ENCODE measurements at regions not wholly inside any gene's neighbourhood (a gene's known extent, or its start where the extent isn't known, plus 50 kb on each side); places are given as distances from the start of the nearest gene placed in this dataset.

DNA sequence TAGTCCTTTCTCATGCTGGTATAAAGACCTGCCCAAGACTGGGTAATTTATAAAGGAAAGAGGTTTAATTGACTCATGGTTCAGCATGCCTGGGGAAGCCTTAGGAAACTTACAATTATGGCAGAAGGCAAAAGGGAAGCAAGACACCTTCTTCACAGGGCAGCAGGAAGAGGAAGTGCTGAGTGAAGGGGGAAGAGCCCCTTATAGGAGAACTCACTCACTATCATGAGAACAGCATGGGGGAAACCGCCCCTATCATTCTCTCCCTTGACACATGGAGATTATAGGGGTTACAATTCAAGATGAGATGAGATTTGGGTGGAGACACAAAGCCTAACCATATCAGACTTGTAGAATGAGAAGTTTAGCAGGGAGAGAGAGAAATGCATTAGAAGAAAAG is 373.3 kb upstream of the DIAPH2 start:
- DNase-seq (ENCODE audit: low read depth): no peak

GRCh38 chrX:96314985-96315384 is 369.7 kb upstream of the DIAPH2 start:
- no peak for DNase-seq (ENCODE audit: low read depth)

DNA sequence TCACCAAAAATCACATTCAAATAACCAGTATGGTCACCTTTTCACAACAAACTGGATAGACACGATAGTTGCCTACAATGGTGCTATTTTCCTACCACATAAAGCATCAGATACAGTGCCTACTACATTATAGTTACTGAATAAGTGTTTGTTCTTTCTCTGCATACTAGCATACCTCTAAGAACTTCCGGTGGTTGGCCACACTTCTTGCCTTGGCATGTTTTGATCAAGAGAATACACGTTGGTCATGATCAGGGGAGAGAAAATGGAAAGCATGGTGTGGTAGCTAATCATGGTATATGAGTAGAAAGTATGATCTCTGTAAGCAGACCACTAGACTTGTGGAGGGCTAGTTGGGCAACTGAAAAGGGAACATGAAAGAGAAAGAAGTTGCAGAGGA is 322.8 kb upstream of the DIAPH2 start:
- no peak for DNase-seq (ENCODE audit: low read depth)

DNA sequence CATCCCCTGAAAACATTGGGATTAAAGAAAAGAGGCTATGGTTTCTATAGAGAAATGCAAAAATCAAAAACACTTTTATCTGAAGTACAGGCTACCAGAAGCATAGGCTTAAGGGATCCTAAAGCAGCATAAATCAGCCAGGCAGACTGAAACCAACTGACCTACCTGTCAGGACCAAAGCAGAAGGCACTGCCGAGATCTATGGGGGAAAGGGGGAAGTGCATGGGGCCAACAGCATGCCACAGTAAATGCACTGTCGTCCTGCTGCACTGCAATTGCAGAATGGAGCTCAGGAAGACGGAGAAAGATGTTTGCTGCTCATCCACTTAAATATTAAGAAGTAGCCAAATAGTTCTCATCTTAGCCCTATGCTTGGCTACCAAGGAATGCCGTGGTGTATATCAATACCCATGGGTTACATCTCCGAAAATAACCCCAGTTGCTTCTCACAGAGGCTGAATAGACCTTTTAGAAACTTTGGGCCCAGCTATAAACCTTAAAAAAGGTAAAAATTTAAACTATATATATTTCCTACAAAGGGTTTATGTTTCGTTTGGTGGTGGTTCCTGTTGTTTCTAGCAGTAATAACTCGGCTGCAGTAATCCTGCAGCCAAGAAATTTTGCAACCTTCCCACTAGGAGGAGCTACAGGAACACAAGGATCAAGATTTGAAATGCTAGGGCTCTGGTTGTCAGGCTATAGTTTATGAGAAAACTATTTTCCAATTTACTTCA is 312.2 kb upstream of the DIAPH2 start:
- peak; percentile 18 for DNase-seq (ENCODE audit: low read depth)

- DNase-seq (ENCODE audit: low read depth): no peak
These were observed 311.6 kb upstream of the DIAPH2 start for GRCh38 chrX:96373047-96373355.

- no peak for DNase-seq (ENCODE audit: low read depth)
These were observed 308.4 kb upstream of the DIAPH2 start for GRCh38 chrX:96376266-96376665.

DNA sequence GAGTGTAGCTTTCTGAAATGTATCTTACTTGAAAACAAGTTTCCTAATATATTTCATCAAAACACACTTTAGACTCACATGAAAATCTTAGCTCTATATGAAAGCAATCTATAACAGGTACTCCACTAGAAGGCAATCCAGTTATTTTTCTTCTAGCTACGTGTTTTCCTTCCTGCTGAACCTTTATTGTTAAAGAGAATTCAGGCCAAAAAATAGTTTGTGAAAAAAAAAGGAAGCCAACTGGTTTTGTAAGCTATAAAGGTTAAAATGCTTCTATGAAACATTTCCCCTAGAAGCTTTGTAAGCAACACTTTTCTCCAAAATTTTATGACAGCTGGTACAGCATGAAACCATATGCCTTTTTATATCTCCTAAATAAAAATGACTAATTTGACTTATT is 304.7 kb upstream of the DIAPH2 start:
- DNase-seq (ENCODE audit: low read depth): peak; percentile 10

GRCh38 chrX:96382018-96382417 is 302.6 kb upstream of the DIAPH2 start:
- DNase-seq (ENCODE audit: low read depth): no peak

DNA sequence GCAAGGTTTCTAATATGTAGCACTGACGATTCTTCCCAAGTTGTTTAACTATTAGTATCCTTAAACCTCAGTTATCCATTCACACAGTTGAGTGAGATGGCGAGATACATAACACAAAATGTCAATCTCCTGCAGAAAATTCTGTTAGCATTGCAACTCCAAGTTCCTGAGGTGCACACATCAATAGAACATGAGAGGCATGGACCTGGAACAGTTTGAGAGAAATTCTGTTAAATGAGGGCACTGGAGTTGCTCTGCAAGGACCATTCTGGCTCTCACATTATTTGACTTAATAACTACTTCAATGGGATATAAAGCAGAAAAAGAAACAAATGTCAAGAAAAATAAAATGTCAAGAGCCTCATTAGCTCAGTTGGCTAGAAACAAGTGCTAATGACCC is 301.2 kb upstream of the DIAPH2 start:
- no peak for DNase-seq (ENCODE audit: low read depth)

- DNase-seq (ENCODE audit: low read depth): no peak
These were observed 298.3 kb upstream of the DIAPH2 start for GRCh38 chrX:96386325-96386724.

GRCh38 chrX:96386981-96387380 is 297.7 kb upstream of the DIAPH2 start:
- no peak for DNase-seq (ENCODE audit: low read depth)

- no peak for DNase-seq (ENCODE audit: low read depth)
These were observed 296.8 kb upstream of the DIAPH2 start for GRCh38 chrX:96387801-96388200.

DNA sequence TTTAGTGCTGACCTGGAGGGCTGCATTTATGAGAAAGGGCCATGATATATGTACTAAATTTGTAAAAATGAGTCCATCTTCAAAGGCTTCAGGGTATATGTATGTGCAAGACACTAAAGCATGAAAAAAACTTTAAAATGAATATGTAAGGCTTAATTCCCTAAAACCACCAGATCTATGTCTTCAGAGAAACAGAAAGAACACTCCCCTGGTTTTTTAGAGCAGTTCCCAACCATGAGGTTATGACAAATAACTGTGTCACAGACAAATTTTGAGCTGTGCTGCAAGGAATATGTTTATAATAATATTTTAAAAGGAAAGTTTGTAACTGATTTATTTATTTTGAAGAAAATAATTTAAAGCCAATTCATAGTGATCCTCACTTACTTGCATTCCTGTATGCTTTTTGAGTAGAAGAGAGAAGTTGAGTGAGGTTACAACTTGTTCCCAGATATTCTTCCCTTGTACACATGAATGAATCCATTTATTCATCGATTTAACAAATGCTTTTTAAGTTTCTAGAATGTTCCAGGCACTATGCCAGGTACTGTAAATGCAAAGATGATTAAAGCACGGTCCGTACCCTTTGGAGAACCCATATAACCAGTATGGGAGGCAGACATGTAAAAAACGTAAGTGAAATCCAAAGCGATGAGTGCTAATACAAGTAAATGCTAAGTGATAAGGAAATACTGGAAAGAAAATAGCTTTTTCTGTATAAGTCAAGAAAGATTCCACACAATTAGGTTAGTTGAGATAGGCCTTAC is 295.2 kb upstream of the DIAPH2 start:
- no peak for DNase-seq (ENCODE audit: low read depth)

DNA sequence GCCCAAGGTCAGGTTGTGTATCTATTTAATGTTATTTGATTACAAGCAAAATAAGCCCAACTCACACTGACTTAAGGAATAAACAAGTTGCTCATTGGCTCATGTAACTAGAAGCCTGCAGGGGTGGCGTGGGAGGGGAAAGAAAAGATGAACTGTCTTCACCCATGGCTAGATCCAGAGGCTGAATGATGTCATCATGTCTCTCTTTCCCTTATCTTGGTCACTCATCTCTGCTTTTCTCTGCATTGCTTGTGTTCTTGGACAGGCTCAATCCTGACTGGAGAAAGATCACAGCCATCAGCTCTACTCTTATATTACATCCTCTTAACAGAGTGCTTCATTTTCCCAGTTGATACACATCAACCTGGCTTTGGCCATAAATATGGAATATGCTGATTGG is 290.0 kb upstream of the DIAPH2 start:
- DNase-seq (ENCODE audit: low read depth): no peak

DNA sequence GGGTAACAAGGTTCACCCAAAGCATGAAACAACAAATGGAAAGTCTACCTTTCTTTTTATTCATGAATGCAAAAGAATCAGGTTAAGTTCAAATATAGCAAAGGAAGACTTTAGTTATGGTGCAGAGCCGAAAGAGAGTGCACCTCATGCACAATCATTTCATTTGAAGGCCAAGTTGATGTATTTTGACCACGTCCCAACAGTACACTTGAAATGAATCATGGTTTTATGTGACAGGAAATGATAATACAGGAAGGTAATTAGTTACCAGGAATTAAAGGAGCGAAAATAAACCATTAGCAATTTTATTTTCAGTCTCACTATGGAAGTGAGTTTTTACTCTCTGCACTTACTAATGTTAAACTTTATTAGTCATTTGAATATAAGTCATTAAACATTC is 281.2 kb upstream of the DIAPH2 start:
- no peak for DNase-seq (ENCODE audit: low read depth)

- no peak for DNase-seq (ENCODE audit: low read depth)
These were observed 278.8 kb upstream of the DIAPH2 start for GRCh38 chrX:96405842-96406241.

- no peak for DNase-seq (ENCODE audit: low read depth)
These were observed 277.6 kb upstream of the DIAPH2 start for GRCh38 chrX:96407072-96407471.

GRCh38 chrX:96407501-96407900 is 277.1 kb upstream of the DIAPH2 start:
- DNase-seq (ENCODE audit: low read depth): peak; percentile 41

GRCh38 chrX:96407981-96408380 is 276.7 kb upstream of the DIAPH2 start:
- DNase-seq (ENCODE audit: low read depth): no peak

GRCh38 chrX:96410927-96411326 is 273.7 kb upstream of the DIAPH2 start:
- no peak for DNase-seq (ENCODE audit: low read depth)

DNA sequence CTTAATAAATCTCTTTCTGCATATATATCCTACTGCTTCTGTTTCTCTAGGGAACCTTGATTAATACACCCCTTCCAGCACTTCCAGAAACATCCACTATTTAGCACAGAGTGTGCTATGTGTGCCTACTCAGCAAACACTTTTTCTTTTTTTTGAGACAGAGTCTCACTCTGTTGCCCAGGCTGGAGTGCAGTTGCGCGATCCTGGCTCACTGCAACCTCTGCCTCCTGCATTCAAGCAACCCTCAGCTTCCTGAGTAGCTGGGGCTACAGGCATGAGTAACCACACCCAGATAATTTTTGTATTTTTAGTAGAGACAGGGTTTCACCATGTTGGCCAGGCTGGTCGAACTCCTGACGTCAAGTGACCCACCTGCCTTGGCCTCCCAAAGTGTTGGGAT is 266.9 kb upstream of the DIAPH2 start:
- no peak for DNase-seq (ENCODE audit: low read depth)

- DNase-seq (ENCODE audit: low read depth): no peak
These were observed 260.6 kb upstream of the DIAPH2 start for GRCh38 chrX:96424007-96424406.

- DNase-seq (ENCODE audit: low read depth): no peak
These were observed 259.4 kb upstream of the DIAPH2 start for GRCh38 chrX:96425200-96425599.

Data from GM04504 (cell line).